ENCODE measurements at regions not wholly inside any gene's neighbourhood (a gene's known extent, or its start where the extent isn't known, plus 50 kb on each side); places are given as distances from the start of the nearest gene placed in this dataset.
"Not testable (repeated sequence)": the region's sequence is repeated elsewhere in the genome, so short reads cannot be mapped to it uniquely, and the experiment has no call there.

- no peaks in the 10 kb centered on the region for H3K9me3 Mint-ChIP-seq (ENCODE audit: insufficient read depth)
- Histone ChIP-seq H3K4me3 (ENCODE audit: control extremely low read depth in 1 of 5, extremely low read depth in 1 of 5, insufficient read depth in 1 of 5, low read depth in 2 of 5, low read length in 4 of 5) (no peak overlapping the region), H4K20me1 (ENCODE audit: control insufficient read depth, insufficient read depth, low read length, poor library complexity, severe bottlenecking) (no peaks in the 10 kb centered on the region), H3K79me2 (ENCODE audit: control insufficient read depth, insufficient read depth, low read length) (no peaks in the 10 kb centered on the region), H3K9me3 (ENCODE audit: control extremely low read depth in 1 of 3, control insufficient read depth in 2 of 3, insufficient read depth in 1 of 3, low read length in 2 of 3) (peaks cover 0 to 16% (median 3%) of the 10 kb centered on the region in 3 donors), H2AFZ (ENCODE audit: insufficient read depth, low read depth, low read length, poor library complexity, severe bottlenecking) (no peak overlapping the region), H3K27ac (ENCODE audit: low read length in 2 of 2) (no peak overlapping the region), H3K4me1 (ENCODE audit: control insufficient read depth in 2 of 2, insufficient read depth in 2 of 2, low read length in 2 of 2) (no peaks in the 10 kb centered on the region), H3K36me3 (replicated peaks in 1 of 2; ENCODE audit: control extremely low read depth in 1 of 2, control insufficient read depth in 1 of 2, extremely low read depth in 1 of 2, insufficient read depth in 2 of 2, low read length in 1 of 2) (no peaks in the 10 kb centered on the region), H3K9ac (ENCODE audit: low read length) (no peak overlapping the region), H3K27me3 (replicated peaks in 1 of 4; ENCODE audit: control extremely low read depth in 1 of 4, control insufficient read depth in 3 of 4, insufficient read depth in 4 of 4, low read length in 3 of 4) (no peaks in the 10 kb centered on the region), H3K4me2 (replicated peaks; ENCODE audit: low read depth, low read length, poor library complexity, severe bottlenecking) (no peak overlapping the region)
- ATAC-seq (ENCODE audit: low read depth), result no peak
- 68% methylated on average over 6 of the region's 6 CpGs for WGBS (ENCODE audit: insufficient coverage)
- no peak for TF ChIP-seq CTCF (IDR thresholded peaks at IDR 0.05)
- TF ChIP-seq EZH2 (IDR thresholded peaks at IDR 0.05; ENCODE audit: borderline replicate concordance, insufficient read depth, low read depth, low read length, poor library complexity, severe bottlenecking), result no peak
- no peaks in the 10 kb centered on the region for H3K27me3 Mint-ChIP-seq
- H3K4me1 Mint-ChIP-seq, result no peaks in the 10 kb centered on the region
- ChIA-PET CTCF (no interaction called here), POLR2A (no interaction called here)
- DNase-seq, result no peak
- H3K27ac Mint-ChIP-seq, result no peak overlapping the region
- H3K4me3 Mint-ChIP-seq, result no peak overlapping the region
- intact Hi-C loops (cut with micrococcal nuclease), result no loop called here
These were observed 532.1 kb upstream of the PITX2 start for GRCh38 chr4:111154934-111155333.

GRCh38 chr4:111164556-111164955 lies 541.7 kb upstream of the PITX2 start:
- H3K4me1 ChIP-seq (ENCODE audit: control insufficient read depth in 2 of 2, insufficient read depth in 2 of 2, low read length in 2 of 2); H3K27me3 ChIP-seq (replicated peaks in 1 of 4; ENCODE audit: control extremely low read depth in 1 of 4, control insufficient read depth in 3 of 4, insufficient read depth in 4 of 4, low read length in 3 of 4); CTCF ChIA-PET; H4K20me1 ChIP-seq (ENCODE audit: control insufficient read depth, insufficient read depth, low read length, poor library complexity, severe bottlenecking); H3K4me1 Mint-ChIP-seq; intact Hi-C loops (cut with micrococcal nuclease); DNase-seq; H3K4me3 ChIP-seq (ENCODE audit: control extremely low read depth in 1 of 5, extremely low read depth in 1 of 5, insufficient read depth in 1 of 5, low read depth in 2 of 5, low read length in 4 of 5); POLR2A ChIA-PET; H3K4me2 ChIP-seq (replicated peaks; ENCODE audit: low read depth, low read length, poor library complexity, severe bottlenecking); H3K27ac Mint-ChIP-seq; H3K79me2 ChIP-seq (ENCODE audit: control insufficient read depth, insufficient read depth, low read length); H3K27ac ChIP-seq (ENCODE audit: low read length in 2 of 2); H3K9ac ChIP-seq (ENCODE audit: low read length); H3K27me3 Mint-ChIP-seq; H3K4me3 Mint-ChIP-seq; H3K36me3 ChIP-seq (replicated peaks in 1 of 2; ENCODE audit: control extremely low read depth in 1 of 2, control insufficient read depth in 1 of 2, extremely low read depth in 1 of 2, insufficient read depth in 2 of 2, low read length in 1 of 2); H2AFZ ChIP-seq (ENCODE audit: insufficient read depth, low read depth, low read length, poor library complexity, severe bottlenecking); ATAC-seq (ENCODE audit: low read depth); H3K9me3 Mint-ChIP-seq (ENCODE audit: insufficient read depth): not testable (repeated sequence)
- peaks cover 0 to 12% (median 0%) of the 10 kb centered on the region in 3 donors for H3K9me3 ChIP-seq (ENCODE audit: control extremely low read depth in 1 of 3, control insufficient read depth in 2 of 3, insufficient read depth in 1 of 3, low read length in 2 of 3)
- WGBS (ENCODE audit: insufficient coverage), result 48% methylated on average over 4 of the region's 4 CpGs

Data from B cell (primary cell).